HepG2 (cell line): ENCODE measurements at regions not wholly inside any gene's neighbourhood (a gene's known extent, or its start where the extent isn't known, plus 50 kb on each side); places are given as distances from the start of the nearest gene placed in this dataset.

ENCODE experiments used
- ATAC-seq: fragments of 200-7000 bp; cut with Tn5 transposase; 3 replicates; pipeline ENCODE4 v1.9.1; 2020; ENCODE audit warnings: mild to moderate bottlenecking, moderate library complexity
- BruUV-seq: library from RNA; stranded (reverse); fragments of 400-500 nt; replicated peaks from 2 replicates; lab custom pipeline; 2021; lab: Mats Ljungman, UMichigan
- CTCF ChIA-PET: fragments of 300-600 bp; formaldehyde crosslinking; extraction: SDS; loops from one replicate; lab custom pipeline; 2021; ENCODE audit warnings: low total read pairs, inconsistent platforms, low intra/inter-chr PET ratio; lab: Yijun Ruan, JAX
- POLR2A ChIA-PET: fragments of 350-600 bp; sonication (Branson Sonifier 250); formaldehyde crosslinking; loops from one replicate; lab custom pipeline; 2020; ENCODE audit warnings: antibody characterized with exemption, inconsistent platforms; lab: Yijun Ruan, JAX
- DNase-seq: peaks from one replicate; pipeline ENCODE4 v3.0.0-alpha.2; 2015; ENCODE audit warnings: low spot score
- FAIRE-seq: peaks from 3 replicates; lab custom pipeline; 2011; peaks lifted over from hg19 to GRCh38; lab: Jason Lieb, UNC
- H2AFZ ChIP-seq: one replicate; pipeline ENCODE4 v1.6.1; 2011; ENCODE audit warnings: low read length, inconsistent platforms
- H3K27ac ChIP-seq: fragments of 300-600 bp; 3 replicates; pipeline ENCODE4 v1.8.0; 2011; ENCODE audit warnings: mixed run types, mild to moderate bottlenecking, mixed read lengths, low read length, inconsistent platforms; ENCODE audit not compliant: insufficient read depth; ENCODE audit errors: extremely low read length
- H3K27me3 ChIP-seq, 2 experiments: fragments of 200-600 bp in 1 of 2; 2 replicates in 1 of 2; 3 replicates in 1 of 2; pipeline versions ENCODE4 v1.6.0 to v1.8.0; 2011; ENCODE audit warnings: low read length in 2 of 2, mild to moderate bottlenecking in 2 of 2, moderate library complexity in 2 of 2, inconsistent platforms in 1 of 2; ENCODE audit not compliant: insufficient read depth in 2 of 2, control insufficient read depth in 1 of 2
- H3K36me3 ChIP-seq, 2 experiments: fragments of 200-600 bp in 1 of 2; replicated peaks in 1 of 2; 2 replicates in 1 of 2; 3 replicates in 1 of 2; pipeline versions ENCODE4 v1.5.1 to v1.8.0; 2011; ENCODE audit warnings: low read length in 2 of 2, inconsistent platforms in 1 of 2; ENCODE audit not compliant: insufficient read depth in 2 of 2, control insufficient read depth in 1 of 2
- H3K4me1 ChIP-seq: 2 replicates; pipeline ENCODE4 v1.5.1; 2012; ENCODE audit warnings: low read length, inconsistent platforms; ENCODE audit not compliant: insufficient read depth
- H3K4me2 ChIP-seq: 2 replicates; pipeline ENCODE4 v1.6.0; 2011; ENCODE audit warnings: low read depth, low read length, inconsistent platforms
- H3K4me3 ChIP-seq, 3 experiments: fragments of 200-600 bp in 1 of 3; sonication (generic), shearing (Covaris generic) in 1 of 3; replicated peaks in 1 of 3; 2 replicates each; pipeline ENCODE4 v1.5.1; 2011 to 2016; ENCODE audit warnings: low read length in 3 of 3, inconsistent platforms in 2 of 3, low read depth in 2 of 3, mild to moderate bottlenecking in 2 of 3, control low read depth in 1 of 3, mixed read lengths in 1 of 3; ENCODE audit not compliant: insufficient read depth in 1 of 3
- H3K79me2 ChIP-seq: one replicate; pipeline ENCODE4 v1.6.1; 2011; ENCODE audit warnings: low read length, inconsistent platforms; ENCODE audit not compliant: insufficient read depth
- H3K9ac ChIP-seq: 2 replicates; pipeline ENCODE4 v1.6.0; 2011; ENCODE audit warnings: mild to moderate bottlenecking, low read depth, low read length, inconsistent platforms; ENCODE audit not compliant: insufficient read depth
- H3K9me3 ChIP-seq: 2 replicates; pipeline ENCODE4 v1.5.1; 2012; ENCODE audit warnings: mild to moderate bottlenecking, low read length
- H4K20me1 ChIP-seq: 2 replicates; pipeline ENCODE4 v1.6.0; 2011; ENCODE audit warnings: inconsistent platforms, mild to moderate bottlenecking, low read length, moderate library complexity; ENCODE audit not compliant: insufficient read depth
- CREB1 ChIP-seq, 2 experiments: fragments of 450-650 bp in 1 of 2; IDR thresholded peaks; 2 replicates each; pipeline ENCODE4 v1.6.1; 2016 to 2017; ENCODE audit warnings: control low read depth in 1 of 2, mild to moderate bottlenecking in 1 of 2, missing compliant biosample characterization in 1 of 2, missing genetic modification characterization in 1 of 2
- ESRRA ChIP-seq: sonication (generic); formaldehyde crosslinking; IDR thresholded peaks from 2 replicates; pipeline ENCODE4 v1.5.1; 2020; ENCODE audit warnings: mild to moderate bottlenecking, low read depth, missing genetic modification reagents
- GFI1 ChIP-seq: sonication (generic); formaldehyde crosslinking; IDR thresholded peaks from 2 replicates; pipeline ENCODE4 v1.5.0; 2020; ENCODE audit warnings: missing genetic modification reagents, mild to moderate bottlenecking, borderline replicate concordance
- HIC2 ChIP-seq: sonication (generic); formaldehyde crosslinking; IDR thresholded peaks from 2 replicates; pipeline ENCODE4 v1.9.0; 2022; ENCODE audit warnings: low read depth, missing genetic modification reagents
- NR1H2 ChIP-seq: sonication (generic); formaldehyde crosslinking; IDR thresholded peaks from 2 replicates; pipeline ENCODE4 v1.8.1; 2022; ENCODE audit warnings: low read depth, missing genetic modification reagents, borderline replicate concordance
- SP1 ChIP-seq, 2 experiments: fragments of 450-650 bp in 1 of 2; sonication (generic) in 1 of 2; formaldehyde crosslinking in 1 of 2; IDR thresholded peaks; 2 replicates each; pipeline versions ENCODE4 v1.4.0 to v1.6.1; 2016 to 2020; ENCODE audit warnings: missing genetic modification reagents in 1 of 2
- TCF12 ChIP-seq, 2 experiments: fragments of 450-650 bp in 1 of 2; sonication (generic) in 1 of 2; formaldehyde crosslinking in 1 of 2; IDR thresholded peaks; 2 replicates each; pipeline versions ENCODE4 v1.6.1 to v1.8.0; 2017 to 2022; ENCODE audit warnings: antibody characterized with exemption in 1 of 2, mild to moderate bottlenecking in 1 of 2, missing genetic modification reagents in 1 of 2, moderate library complexity in 1 of 2
- ZBTB26 ChIP-seq: IDR thresholded peaks from 2 replicates; pipeline ENCODE4 v1.6.1; 2016; ENCODE audit warnings: missing compliant biosample characterization, missing genetic modification reagents, borderline replicate concordance
- ZFAT ChIP-seq: sonication (generic); formaldehyde crosslinking; conservative IDR thresholded peaks from 2 replicates; pipeline ENCODE4 v1.8.1; 2023; ENCODE audit warnings: missing genetic modification reagents, inconsistent platforms
- ZNF160 ChIP-seq: sonication (generic); formaldehyde crosslinking; IDR thresholded peaks from 2 replicates; pipeline ENCODE4 v1.8.0; 2022; ENCODE audit warnings: mild to moderate bottlenecking, inconsistent platforms, missing genetic modification reagents
- ZNF317 ChIP-seq: sonication (generic); formaldehyde crosslinking; IDR thresholded peaks from 2 replicates; pipeline ENCODE4 v1.5.0; 2020; ENCODE audit warnings: mild to moderate bottlenecking, missing genetic modification reagents
- ZNF326 ChIP-seq: sonication (generic); formaldehyde crosslinking; IDR thresholded peaks from 2 replicates; pipeline ENCODE4 v1.4.0; 2020; ENCODE audit warnings: missing genetic modification reagents, borderline replicate concordance
- ZNF335 ChIP-seq: sonication (generic); formaldehyde crosslinking; IDR thresholded peaks from 2 replicates; pipeline ENCODE4 v1.4.0; 2020; ENCODE audit warnings: missing genetic modification reagents
- ZNF460 ChIP-seq: sonication (generic); formaldehyde crosslinking; IDR thresholded peaks from 2 replicates; pipeline ENCODE4 v1.5.1; 2020; ENCODE audit warnings: missing genetic modification reagents, mild to moderate bottlenecking, borderline replicate concordance
- ZNF672 ChIP-seq: sonication (generic); formaldehyde crosslinking; IDR thresholded peaks from 2 replicates; pipeline ENCODE4 v1.8.1; 2022; ENCODE audit warnings: missing genetic modification reagents
- ZNF747 ChIP-seq: sonication (generic); formaldehyde crosslinking; IDR thresholded peaks from 2 replicates; pipeline ENCODE4 v1.8.1; 2023; ENCODE audit warnings: missing genetic modification reagents, mild to moderate bottlenecking, borderline replicate concordance
- ZNF761 ChIP-seq: sonication (generic); formaldehyde crosslinking; conservative IDR thresholded peaks from 2 replicates; pipeline ENCODE4 v1.4.0; 2020; ENCODE audit warnings: mild to moderate bottlenecking, missing genetic modification reagents
- ZNF83 ChIP-seq: sonication (generic); formaldehyde crosslinking; IDR thresholded peaks from 2 replicates; pipeline ENCODE4 v1.4.0; 2020; ENCODE audit warnings: missing genetic modification reagents, mild to moderate bottlenecking, borderline replicate concordance
- ZSCAN12 ChIP-seq: sonication (generic); formaldehyde crosslinking; IDR thresholded peaks from 2 replicates; pipeline ENCODE4 v1.9.0; 2021; ENCODE audit warnings: mild to moderate bottlenecking, missing genetic modification reagents
- WGBS: methylation state at CpG from one replicate; pipeline ENCODE4 v1.1.6; 2017; ENCODE audit warnings: low lambda C conversion rate; 5-methylcytosine and 5-hydroxymethylcytosine counted together
- in situ Hi-C: cut with HindIII; loops from 2 replicates; pipeline ENCODE4 v1.10.0; 2017; ENCODE audit warnings: low pct_unique_long_range_greater_than_20kb; ENCODE audit not compliant: extremely low pct_ligation_motif_present
- intact Hi-C: fragments of 100-400 bp; cut with micrococcal nuclease; formaldehyde crosslinking; loops from one replicate; pipeline ENCODE4 v1.10.0; 2022; ENCODE audit not compliant: unreplicated experiment
- TF ChIP-seq, protein P1 (sequence below): IDR thresholded peaks from 2 replicates; pipeline ENCODE4 v1.6.1; 2012; ENCODE audit warnings: inconsistent platforms

DNA sequence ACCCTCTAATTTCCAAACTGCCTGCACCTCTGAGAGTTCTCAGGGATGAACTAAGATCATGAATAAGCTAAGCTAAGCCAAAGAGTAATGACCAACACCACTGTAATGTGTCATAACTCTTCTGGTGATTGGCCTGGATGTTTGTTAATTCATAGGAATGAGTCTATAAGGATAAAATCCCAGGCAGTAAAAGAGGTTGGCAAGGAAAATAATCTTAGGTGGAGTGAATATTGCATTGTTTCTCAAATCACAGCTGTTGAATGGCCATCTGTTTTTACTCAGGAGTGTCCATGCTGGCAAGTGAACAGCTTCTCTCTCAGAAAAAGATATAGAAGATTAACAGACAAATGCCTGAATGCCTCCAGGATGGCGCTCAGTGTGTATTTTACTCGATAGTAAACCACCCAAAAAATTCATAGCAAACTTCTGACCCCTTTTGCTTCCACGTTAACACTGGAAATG lies 60.8 kb upstream of the GLS start (continued):
- TF ChIP-seq GFI1 (CRISPR knock-in tag) (no peak), ZBTB26 (CRISPR knock-in tag) (no peak), ZFAT (CRISPR knock-in tag) (no peak), ZNF317 (no peak), ZSCAN12 (no peak), ZNF761 (CRISPR knock-in tag) (no peak), ZNF335 (CRISPR knock-in tag) (no peak)
- TF ChIP-seq, all 625 proteins: peak for 0

DNA sequence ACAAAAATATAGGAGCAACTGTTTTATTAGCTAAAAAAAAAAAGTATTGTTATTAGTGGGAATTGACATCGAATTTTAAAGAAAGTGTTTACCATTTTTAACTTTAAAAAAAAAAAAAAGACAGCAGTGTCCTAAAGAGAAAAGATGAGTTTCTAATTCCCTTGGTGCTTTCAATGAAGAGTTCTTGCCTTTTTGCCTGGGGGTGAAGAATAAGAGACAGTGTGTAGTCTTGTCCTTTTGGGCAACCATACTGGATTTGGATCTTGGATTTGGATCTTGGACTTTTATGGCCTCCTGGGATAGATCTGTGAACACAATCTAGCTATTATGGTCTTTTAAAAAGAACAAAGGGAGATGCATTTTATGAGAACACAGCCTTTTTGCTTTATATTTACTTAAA lies 60.2 kb upstream of the GLS start:
- TF ChIP-seq NR1H2 (CRISPR knock-in tag) (no peak), HIC2 (CRISPR knock-in tag) (no peak), ZNF672 (no peak), ZNF160 (CRISPR knock-in tag) (no peak), ZNF83 (CRISPR knock-in tag) (no peak), ZNF326 (no peak), SP1 (IDR thresholded peaks at IDR 0.05) (no peak), SP1 (CRISPR knock-in tag; IDR thresholded peaks at IDR 0.05) (no peak), TCF12 (IDR thresholded peaks at IDR 0.05) (no peak), TCF12 (CRISPR knock-in tag; IDR thresholded peaks at IDR 0.05) (no peak), ESRRA (no peak), ZNF460 (CRISPR knock-in tag) (no peak), ZNF747 (CRISPR knock-in tag) (no peak), CREB1 (IDR thresholded peaks at IDR 0.05) (no peak), CREB1 (CRISPR knock-in tag; IDR thresholded peaks at IDR 0.05) (no peak), ZNF335 (CRISPR knock-in tag) (no peak)
- TF ChIP-seq, protein P1, sequence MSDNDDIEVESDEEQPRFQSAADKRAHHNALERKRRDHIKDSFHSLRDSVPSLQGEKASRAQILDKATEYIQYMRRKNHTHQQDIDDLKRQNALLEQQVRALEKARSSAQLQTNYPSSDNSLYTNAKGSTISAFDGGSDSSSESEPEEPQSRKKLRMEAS = no peak
- Histone ChIP-seq H3K36me3 (no peaks in the 10 kb centered on the region), H3K4me2 (no peak overlapping the region), H3K9me3 (no peaks in the 10 kb centered on the region), H2AFZ (no peak overlapping the region), H3K9ac (no peak overlapping the region), H4K20me1 (no peaks in the 10 kb centered on the region), H3K4me1 (peaks cover 18% of the 10 kb centered on the region), H3K27ac (no peak overlapping the region), H3K4me3 (no peak overlapping the region), H3K27me3 (no peaks in the 10 kb centered on the region), H3K79me2 (no peaks in the 10 kb centered on the region)
- 41% methylated on average over 1 of the region's 1 CpG for WGBS
- CTCF ChIA-PET = no interaction called here
- no peak for ATAC-seq
- POLR2A ChIA-PET = no interaction called here
- FAIRE-seq = no peak
- DNase-seq = no peak
- no TSS peak for BruUV-seq
- in situ Hi-C loops = no loop called here
- intact Hi-C loops = no loop called here
